Activated CD8-positive, alpha-beta memory T cell treated with anti-CD3 and anti-CD28 coated beads for 36 hours (primary cell): ENCODE measurements at regions not wholly inside any gene's neighbourhood (a gene's known extent, or its start where the extent isn't known, plus 50 kb on each side); places are given as distances from the start of the nearest gene placed in this dataset.
"Not testable (repeated sequence)": the region's sequence is repeated elsewhere in the genome, so short reads cannot be mapped to it uniquely, and the experiment has no call there.

ENCODE experiments used
- CTCF ChIA-PET: fragments of 350-600 bp; sonication (Branson Sonifier 250); formaldehyde crosslinking; loops from one replicate; lab custom pipeline; 2021; ENCODE audit warnings: antibody characterized with exemption; lab: Charles Lee
- POLR2A ChIA-PET: fragments of 350-600 bp; sonication (Branson Sonifier 250); formaldehyde crosslinking; loops from one replicate; lab custom pipeline; 2021; ENCODE audit warnings: antibody characterized with exemption; lab: Charles Lee

DNA sequence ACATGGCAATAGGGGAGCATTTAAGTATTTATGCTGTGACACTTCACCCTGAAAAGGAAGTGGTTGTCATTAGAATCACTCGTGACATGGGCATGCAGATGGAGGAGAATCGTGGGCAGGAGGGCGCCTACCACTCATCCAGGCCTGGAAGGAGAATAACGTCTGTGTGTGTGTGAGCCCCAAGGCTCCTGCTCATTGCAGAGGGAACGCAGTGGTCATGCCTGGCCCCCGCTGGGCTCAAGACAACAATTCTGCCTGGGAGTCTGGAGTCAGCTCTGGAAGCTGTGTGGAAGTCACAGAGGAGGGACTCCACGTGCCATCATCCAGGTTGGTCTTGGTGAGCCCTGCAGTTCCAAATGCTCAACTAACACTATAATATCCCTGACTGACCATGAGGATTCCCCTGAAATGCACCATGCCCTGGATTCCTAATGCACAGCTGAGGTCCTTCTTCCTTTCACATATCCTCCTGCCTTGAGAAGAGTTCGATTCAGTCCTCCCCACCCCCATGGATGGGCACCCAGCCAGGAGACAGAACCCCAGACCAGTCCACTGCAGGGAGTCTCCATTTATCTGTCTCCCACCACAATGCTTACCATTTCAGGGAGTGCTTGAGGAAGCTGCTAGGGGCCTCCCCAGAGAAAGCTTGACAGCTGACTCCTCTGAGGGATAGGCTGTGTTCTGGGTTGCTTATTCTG is 446.9 kb upstream of the B3GAT1 start:
- POLR2A ChIA-PET = no interaction called here
- CTCF ChIA-PET = interaction anchor here (1.3 kb wide), 1 partner anchor 10 kb away, joined by 3 read pairs; no protein-coding TSS in a partner anchor

DNA sequence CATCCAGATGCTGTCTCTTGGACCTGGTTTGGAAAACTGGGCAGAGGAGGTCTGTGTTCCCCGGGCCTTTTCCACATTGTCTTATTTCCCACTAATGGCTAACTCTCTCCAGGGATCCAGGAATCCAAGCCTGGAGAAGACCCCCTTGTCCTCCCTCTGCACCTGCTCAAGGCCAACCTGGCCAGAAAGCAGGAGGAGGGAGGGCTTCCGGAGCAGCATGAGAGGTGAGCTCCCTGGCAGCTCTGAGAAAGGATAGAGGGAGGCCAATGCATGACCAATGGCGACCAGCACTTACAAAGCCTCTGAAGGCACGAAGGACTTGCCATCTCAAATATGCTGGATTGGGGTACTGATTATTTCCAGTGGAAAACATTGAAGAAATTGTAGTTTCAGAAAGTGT is 445.0 kb upstream of the B3GAT1 start:
- POLR2A ChIA-PET = no interaction called here
- CTCF ChIA-PET = no interaction called here

DNA sequence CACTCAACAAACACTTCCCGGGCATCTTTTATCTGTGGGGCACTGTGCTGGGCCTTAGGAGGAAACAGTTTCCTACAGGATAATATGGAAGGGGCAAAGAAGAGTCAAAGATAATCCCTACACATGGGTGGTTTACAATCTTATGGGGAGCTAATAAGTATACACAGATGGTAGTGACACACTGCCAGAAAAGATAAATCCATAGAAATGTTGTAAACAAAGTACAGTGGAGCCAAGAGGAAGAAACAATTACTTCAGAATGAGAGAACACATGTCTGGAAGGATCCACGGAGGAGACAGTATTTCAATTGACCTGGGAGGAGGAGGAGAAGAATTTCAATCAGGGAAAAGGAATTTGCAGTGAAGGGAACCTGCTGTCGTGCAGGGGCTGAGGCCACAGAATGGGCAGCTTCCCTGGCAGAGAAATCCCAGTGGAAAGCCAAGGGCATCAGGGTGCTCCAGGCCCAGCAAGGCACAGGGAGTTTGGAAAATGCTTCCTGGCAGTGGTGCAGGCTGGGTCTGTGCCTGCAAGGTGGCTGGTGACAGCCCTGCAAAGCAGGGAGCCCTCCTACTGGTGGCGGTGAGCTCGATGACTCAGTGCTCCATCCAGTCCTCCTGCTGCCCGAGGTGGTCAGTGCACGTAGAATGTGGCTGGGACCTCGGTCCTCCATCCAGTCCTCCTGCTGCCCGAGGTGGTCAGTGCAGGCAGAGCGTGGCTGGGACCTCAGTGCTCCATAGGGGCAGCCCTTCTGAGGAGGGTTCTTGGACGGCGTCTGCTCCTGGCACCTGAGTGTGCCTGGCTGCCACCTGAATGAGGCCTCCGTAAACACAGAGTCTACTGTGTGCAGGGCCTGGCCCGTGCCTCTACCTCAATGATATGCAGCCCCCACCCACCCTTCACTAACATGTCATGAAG is 444.3 kb upstream of the B3GAT1 start:
- ChIA-PET CTCF (interaction anchor here (0.6 kb wide), 1 partner anchor 12 kb away, joined by 3 read pairs; no protein-coding TSS in a partner anchor), POLR2A (no interaction called here)

DNA sequence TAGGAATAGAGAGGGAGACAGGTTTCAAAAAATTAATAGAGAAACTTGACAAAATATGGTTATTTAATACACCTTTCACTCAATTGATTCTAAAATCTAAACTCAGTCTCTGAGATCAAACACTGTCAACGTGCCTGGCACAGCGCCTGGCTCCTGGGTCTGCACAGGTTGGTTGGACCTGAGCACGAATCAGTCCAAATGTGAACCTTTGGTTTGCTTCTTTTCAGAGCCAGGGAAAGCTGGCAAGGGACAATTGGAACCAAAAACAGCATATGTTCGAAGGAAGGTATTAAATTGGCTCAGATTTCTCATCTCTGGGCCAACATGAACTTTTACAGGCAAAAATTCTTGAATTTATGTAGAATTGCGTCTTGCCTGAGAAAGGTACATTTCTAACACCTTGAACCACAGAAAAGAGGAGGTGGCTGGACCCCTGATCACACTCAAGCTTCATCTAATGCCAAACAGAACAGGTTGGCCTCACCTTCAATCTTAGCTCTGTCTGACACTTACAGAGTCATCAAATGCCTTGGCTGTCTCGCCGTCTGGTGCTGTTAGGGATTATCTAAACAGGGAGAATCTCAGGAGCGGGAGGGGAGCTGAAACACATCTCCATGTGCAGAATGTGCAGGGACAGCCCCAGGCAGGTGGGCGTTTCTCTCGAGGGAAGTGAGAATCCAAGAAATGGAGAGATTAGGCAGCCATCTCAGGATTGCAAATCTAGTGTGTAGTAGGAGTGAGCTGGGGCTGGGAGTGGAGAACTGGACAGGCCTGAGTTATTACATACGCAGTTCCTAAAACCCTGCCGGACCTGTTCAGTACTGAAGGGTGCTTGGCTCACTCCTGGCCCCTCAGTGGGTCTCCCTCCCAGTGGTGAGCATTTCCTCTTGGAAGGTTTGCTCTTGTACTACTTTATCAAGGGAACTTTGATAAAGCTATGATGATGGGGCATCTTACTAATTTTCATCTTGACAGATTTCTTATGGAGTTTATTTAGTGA is 442.2 kb upstream of the B3GAT1 start:
- ChIA-PET POLR2A (no interaction called here), CTCF (no interaction called here)

- POLR2A ChIA-PET, CTCF ChIA-PET: not testable (repeated sequence)
Measured at GRCh38 chr11:134851503-134852224, 439.6 kb upstream of the B3GAT1 start.

DNA sequence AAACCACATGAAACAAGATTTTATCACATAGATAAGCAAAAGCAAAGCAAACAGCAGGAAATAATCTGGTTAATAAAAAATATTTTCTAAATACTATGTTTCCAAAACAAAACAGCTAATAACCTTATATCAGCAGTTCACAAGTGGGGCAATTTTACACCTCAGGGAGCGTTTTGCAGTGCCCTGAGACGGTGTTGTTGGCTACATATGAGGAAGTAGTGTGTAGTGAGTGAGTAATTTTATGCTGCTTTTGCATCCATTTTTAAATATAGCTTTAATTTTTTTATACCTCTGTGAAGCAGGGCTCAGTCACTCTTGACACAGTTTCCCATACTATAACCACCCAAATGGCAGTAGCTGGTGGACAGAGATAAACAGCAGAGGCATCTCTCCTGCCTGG is 438.5 kb upstream of the B3GAT1 start:
- CTCF ChIA-PET = no interaction called here
- POLR2A ChIA-PET = no interaction called here

DNA sequence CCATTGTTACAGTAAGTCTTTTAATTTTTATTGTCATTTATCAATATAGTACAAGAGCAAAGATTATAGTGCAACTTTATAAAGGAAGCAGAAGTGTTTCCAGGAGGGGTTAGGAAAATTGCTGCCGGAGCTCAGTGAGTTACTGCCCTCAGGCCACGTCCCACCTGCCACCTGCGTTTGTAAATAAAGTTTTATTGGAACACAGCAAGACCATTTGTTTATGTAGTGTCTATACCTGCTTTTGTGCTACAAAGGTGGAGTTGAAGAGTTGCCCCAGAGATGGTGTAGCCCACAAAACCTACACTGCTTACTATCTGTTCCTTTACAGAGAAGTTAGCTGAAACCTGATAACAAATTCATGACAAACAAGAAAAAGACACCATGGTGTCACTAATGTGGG is 437.8 kb upstream of the B3GAT1 start:
- ChIA-PET POLR2A (no interaction called here), CTCF (no interaction called here)

GRCh38 chr11:134847083-134847715 is 435.2 kb upstream of the B3GAT1 start:
- ChIA-PET POLR2A (no interaction called here), CTCF (no interaction called here)

DNA sequence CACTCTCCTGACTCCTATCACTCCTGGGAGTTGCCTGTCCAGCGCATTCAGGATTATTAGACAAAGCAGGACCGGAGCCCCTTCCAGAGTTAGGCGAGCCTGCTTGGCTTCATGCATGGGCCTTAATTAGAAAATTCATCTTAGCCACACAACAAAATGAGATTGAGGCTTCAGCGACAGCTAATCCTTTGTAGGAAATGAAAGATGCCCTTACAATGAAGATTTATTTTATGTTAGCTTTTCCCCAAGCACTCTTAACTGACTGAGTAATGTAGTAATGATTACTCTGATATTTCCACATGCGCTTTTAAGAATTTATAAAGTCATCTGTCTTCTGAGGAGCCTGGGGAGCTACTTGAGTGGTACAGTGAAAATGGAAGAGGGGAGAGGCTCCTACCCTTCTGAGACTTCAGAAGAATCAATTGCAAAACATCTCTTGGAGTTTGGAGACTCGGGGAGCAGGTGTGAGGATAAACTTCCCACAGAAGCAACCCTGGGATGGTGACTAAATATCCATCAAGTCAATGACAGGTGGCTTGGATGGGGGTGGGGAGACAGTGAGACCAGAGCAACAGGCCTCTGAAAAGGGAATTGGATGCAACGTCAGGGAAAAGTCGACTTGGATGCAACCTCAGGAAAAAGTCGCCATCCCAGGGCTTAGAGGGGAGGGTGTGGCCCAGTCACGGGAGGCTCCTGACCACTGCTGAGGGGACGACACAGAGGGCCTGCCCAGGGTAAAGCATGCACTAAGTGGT is 434.5 kb upstream of the B3GAT1 start:
- ChIA-PET POLR2A (no interaction called here), CTCF (no interaction called here)

DNA sequence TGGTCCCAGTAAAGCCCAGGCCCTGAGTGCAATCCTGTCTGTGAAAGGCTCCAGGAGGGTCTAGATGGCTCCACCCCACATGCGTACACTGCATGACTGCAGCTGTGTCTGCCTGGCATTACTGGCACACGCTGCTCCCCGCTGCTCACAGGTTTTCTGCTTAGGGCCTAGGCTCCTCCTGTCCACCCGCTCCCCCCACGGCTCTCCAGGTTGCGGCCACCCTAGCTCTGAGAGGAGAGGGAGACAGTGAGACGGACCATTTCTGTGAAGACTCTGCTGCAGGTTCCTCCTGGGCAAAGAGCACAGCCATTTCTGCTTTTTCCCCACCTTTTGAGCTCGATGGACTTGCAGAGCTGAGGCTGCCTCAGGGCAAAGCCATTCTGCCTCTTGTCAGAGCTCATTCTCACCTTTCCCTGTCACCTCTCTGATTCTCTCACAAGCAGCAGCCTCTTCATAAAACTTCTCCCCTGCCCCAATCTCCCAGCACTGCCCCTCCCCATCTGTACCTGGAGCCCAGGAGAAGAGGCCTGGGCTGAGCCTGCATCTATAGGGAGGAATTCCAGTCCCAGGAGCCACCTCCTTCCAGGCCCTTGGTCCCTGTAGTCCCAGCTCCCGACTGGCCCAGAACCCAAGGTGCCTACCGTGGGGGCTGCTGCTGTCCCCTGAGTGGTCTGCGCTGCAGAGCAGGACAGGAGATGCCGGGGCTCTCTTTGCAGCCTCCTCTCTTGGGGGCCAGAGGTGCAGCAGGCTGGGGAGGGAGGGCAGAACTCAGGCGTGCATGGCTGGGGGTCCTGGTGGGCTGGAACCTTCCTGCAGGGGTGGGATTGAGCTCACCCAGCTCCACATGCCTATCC is 433.7 kb upstream of the B3GAT1 start:
- CTCF ChIA-PET = no interaction called here
- POLR2A ChIA-PET = no interaction called here

DNA sequence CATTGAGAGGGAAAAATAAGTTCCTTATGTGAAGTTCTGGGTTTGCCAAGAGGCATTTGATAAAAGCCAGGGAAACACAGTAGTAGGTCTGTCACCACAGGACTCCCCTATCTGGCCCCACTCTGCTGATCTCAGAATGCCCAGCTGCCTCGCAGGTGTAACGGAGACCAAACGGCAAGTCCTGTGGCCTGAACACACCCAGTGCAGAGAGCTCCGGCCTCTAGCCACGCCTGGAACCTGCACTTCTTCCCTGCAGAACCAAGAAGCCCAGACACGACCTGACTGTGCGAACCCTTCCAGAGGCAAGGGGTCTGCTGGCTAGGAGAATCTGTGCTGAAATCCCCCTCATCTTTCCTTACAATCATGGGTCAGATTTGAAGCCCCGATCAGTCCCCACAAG is 432.8 kb upstream of the B3GAT1 start:
- ChIA-PET CTCF (no interaction called here), POLR2A (no interaction called here)

GRCh38 chr11:134843735-134844134 is 431.7 kb upstream of the B3GAT1 start:
- ChIA-PET CTCF (no interaction called here), POLR2A (no interaction called here)

- CTCF ChIA-PET = no interaction called here
- POLR2A ChIA-PET = no interaction called here
Measured at GRCh38 chr11:134843020-134843419, 431.0 kb upstream of the B3GAT1 start.

DNA sequence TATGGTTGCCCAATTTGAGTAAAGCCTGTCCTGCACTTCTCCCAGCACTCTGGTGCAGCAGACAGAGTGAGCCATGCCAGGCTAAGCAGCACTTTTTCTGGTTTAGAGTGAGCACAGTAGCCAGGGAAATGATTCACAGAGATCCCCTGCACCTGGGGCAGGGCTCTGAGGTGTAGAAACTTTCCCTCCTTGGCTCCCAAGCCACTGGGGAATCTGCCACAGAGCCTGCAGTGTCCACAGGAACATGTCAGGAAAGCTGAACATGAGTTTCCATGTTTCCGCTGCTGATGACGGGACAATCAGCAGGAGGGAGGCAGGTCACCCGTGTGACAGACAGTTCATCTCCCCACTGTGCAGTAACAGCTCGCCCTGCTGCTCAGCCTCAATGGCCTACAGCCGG is 429.9 kb upstream of the B3GAT1 start:
- POLR2A ChIA-PET = no interaction called here
- CTCF ChIA-PET = no interaction called here

DNA sequence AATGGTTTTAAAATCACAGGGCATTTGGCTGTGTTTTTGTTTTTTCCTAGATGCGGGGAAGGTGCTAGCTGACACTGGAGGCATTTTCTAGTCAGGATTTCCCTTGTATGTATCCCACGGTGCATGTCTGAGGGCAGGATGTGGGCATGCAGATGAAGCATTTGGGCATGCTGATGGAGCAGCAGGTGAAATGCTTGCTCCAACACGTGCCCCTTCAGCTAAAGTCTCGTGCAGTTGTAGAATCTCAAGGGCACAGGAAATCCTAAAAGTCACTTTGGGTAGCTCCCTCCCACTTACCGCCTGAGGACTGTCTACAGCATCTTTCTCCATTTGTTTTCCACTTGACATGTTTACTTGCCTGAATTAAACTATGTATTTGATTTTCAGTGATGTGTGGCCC is 429.4 kb upstream of the B3GAT1 start:
- ChIA-PET POLR2A (no interaction called here), CTCF (no interaction called here)

DNA sequence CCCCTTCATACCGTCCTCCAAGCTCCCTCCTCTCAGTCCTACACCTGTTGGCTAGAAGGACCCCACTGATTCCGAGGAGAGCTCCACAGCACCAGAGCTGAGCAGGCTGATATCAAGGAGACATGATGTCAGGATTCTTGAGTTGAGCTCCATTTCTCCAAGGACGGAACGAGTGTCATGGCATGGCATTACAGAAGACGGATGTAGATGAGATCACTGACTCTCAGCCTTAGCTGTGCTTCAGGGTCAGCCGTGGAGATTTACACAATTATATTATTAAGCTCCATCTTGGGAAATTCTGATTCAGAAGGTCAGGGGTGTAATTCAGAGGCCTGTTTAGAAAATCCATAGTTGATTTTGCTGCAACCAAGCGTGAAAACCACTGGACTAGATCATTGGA is 428.9 kb upstream of the B3GAT1 start:
- CTCF ChIA-PET = no interaction called here
- POLR2A ChIA-PET = no interaction called here

- CTCF ChIA-PET, POLR2A ChIA-PET: not testable (repeated sequence)
Measured at GRCh38 chr11:134840165-134840564, 428.1 kb upstream of the B3GAT1 start.
